ENCODE measurements at regions not wholly inside any gene's neighbourhood (a gene's known extent, or its start where the extent isn't known, plus 50 kb on each side); places are given as distances from the start of the nearest gene placed in this dataset.

DNA sequence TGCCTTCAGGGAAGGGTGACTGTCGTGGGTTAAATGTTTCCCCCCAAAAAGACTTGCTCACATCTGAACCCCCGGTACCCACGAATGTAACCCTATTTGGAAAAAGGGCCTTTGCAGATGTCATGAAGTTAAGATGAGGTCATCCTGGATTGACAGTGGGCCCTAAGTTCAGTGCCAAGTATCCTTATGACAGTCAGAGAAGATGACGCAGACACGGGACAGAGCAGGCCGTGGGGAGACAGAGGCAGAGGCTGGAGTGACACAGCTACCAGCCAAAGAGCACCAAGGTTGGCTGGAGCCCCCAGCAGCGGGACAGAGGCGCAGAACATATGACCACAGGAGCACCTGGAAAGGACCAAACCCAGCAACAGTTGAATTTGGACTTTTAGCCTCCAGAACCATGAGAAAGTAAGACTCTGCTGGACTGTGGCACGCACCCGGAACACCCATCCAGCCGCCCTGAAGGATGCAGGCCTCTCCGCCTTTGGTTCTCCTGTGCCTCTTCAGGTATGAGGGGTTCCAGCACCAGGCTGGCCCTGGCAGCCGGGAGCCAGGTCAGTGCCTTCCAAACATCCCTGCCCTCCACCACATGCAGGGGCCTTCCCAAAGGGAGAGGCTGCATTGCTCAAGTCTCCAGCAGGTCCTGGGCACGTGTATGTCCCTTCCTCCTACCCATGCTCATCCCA is 104.0 kb downstream of the FOXL1 start:
- TF ChIP-seq, protein P1, sequence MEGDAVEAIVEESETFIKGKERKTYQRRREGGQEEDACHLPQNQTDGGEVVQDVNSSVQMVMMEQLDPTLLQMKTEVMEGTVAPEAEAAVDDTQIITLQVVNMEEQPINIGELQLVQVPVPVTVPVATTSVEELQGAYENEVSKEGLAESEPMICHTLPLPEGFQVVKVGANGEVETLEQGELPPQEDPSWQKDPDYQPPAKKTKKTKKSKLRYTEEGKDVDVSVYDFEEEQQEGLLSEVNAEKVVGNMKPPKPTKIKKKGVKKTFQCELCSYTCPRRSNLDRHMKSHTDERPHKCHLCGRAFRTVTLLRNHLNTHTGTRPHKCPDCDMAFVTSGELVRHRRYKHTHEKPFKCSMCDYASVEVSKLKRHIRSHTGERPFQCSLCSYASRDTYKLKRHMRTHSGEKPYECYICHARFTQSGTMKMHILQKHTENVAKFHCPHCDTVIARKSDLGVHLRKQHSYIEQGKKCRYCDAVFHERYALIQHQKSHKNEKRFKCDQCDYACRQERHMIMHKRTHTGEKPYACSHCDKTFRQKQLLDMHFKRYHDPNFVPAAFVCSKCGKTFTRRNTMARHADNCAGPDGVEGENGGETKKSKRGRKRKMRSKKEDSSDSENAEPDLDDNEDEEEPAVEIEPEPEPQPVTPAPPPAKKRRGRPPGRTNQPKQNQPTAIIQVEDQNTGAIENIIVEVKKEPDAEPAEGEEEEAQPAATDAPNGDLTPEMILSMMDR (IDR thresholded peaks at IDR 0.05; ENCODE audit: insufficient read depth, low read depth, low read length, missing control alignments): no peak
- DNase-seq (ENCODE audit: low read depth): no peak
- no peak overlapping the region for H3K4me3 ChIP-seq (ENCODE audit: low read depth, low read length)

DNA sequence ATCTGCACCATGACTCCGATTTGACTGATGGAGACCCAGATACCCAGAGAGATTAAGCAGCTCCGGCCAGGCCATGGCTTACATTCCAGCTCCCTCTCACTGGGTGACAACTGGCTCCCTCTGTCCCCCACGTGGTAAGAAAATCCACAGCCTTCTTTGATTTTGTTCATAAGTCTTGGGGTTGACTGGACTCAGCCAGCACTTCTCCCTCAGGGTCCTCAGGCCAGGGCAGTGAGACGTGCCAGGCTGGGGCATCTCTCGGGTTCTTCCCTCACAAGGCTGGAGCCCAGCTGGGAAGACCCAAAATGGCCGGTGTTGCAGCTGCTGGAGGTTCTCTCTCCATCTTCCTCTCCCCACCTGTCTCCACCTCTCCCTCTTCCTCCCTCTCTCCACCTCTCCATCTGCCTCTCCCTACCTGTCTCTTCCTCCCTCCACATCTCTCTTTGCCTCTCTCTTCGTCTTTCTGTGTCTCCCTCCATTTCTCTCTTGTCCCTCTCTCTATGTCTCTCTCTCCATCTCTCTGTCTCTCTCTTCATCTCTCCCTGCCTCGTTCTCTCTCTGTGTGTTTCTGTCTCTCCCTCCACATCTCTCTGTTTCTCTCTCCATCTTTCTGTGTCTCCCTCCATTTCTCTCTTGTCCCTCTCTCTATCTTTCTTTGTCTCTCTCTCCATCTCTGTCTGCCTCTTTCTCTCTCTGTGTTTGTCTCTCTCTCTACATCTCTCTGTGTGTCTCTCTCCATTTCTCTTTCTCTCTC is 105.3 kb downstream of the FOXL1 start:
- TF ChIP-seq, protein P1 (IDR thresholded peaks at IDR 0.05; ENCODE audit: insufficient read depth, low read depth, low read length, missing control alignments): no peak
- DNase-seq (ENCODE audit: low read depth): no peak
- no peak overlapping the region for H3K4me3 ChIP-seq (ENCODE audit: low read depth, low read length)

DNA sequence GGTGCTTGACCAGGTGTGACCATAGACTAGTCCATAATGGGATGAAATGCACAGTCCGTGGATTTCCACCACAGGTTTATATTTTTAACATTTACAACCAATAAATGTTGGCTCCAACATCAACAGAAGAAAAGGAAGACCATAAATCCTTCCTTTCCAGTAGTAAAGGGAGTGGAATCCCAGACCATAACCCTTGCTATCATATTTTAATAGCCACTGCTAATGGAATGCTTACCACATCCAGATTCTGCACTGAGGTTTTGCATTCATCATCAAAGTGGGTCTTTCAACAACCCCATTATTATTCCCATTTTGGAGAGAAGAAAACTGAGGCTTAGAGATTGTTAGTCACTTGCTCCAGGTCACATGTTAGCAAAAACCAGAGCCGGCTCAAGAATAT is 106.7 kb downstream of the FOXL1 start:
- no peak for DNase-seq (ENCODE audit: low read depth)
- H3K4me3 ChIP-seq (ENCODE audit: low read depth, low read length): no peak overlapping the region
- TF ChIP-seq, protein P1 (IDR thresholded peaks at IDR 0.05; ENCODE audit: insufficient read depth, low read depth, low read length, missing control alignments): no peak

DNA sequence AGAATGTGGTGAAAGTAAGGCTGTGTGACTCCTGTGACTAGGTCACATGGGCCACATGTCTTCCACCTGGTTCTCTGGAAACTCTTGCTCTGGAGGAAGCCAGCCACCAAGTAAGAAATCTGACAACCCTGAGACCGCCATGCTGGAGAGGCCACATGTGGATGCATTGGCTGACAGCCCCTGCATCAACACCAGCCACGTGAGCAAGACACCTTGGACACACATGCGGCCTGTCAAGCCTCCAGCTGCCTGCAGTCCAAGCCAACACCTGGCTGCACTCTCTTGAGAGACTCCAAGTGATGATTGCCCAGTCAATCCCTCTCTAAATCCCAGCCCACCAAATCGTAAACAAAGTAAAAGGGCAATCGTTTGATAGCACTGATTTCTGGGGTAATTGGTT is 112.6 kb downstream of the FOXL1 start:
- TF ChIP-seq, protein P1 (IDR thresholded peaks at IDR 0.05; ENCODE audit: insufficient read depth, low read depth, low read length, missing control alignments): no peak
- no peak overlapping the region for H3K4me3 ChIP-seq (ENCODE audit: low read depth, low read length)
- DNase-seq (ENCODE audit: low read depth): no peak

DNA sequence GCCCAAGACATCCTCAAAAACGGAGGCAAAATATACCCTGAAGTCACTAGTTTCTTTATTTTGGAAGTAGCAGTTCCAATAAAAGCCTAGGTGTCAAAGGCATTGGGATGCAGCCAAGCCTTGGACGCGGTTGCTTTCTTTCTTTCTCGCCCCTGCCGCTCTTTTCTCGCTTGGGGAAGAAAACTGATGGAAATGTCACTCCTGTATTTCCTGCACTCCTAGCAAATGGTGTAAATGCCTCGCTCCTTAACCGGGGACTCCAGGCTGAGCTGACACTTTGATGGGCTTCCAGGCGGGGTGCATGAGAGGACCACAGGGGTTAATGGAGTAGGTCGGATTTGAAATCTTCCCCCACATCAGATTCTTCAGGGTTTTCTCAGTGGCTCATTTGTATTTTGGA is 114.1 kb downstream of the FOXL1 start:
- no peak for DNase-seq (ENCODE audit: low read depth)
- no peak overlapping the region for H3K4me3 ChIP-seq (ENCODE audit: low read depth, low read length)
- TF ChIP-seq, protein P1 (IDR thresholded peaks at IDR 0.05; ENCODE audit: insufficient read depth, low read depth, low read length, missing control alignments): no peak

DNA sequence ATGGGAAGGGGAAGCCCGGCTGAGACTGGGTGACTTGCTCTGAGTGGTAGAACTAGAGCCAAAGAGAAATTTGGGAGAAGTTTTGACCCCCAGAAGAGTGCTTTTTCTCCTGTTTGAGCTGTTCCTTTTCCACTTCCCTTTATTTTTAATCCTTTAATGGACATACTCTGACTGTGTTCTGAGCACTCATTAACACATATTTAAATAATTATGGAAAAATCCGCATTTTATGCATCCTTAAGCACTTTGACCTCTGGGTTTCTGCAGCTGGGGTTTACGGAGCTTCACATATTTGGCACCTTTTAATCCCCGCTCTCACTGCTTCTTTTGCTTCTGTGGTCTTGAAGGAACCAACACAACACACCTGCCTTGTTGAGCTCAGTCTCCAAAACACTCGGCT is 114.7 kb downstream of the FOXL1 start:
- DNase-seq (ENCODE audit: low read depth): no peak
- TF ChIP-seq, protein P1 (IDR thresholded peaks at IDR 0.05; ENCODE audit: insufficient read depth, low read depth, low read length, missing control alignments): no peak
- H3K4me3 ChIP-seq (ENCODE audit: low read depth, low read length): no peak overlapping the region

Data from GM12865 (cell line).